SU-DHL-6 (cell line): ENCODE measurements at regions not wholly inside any gene's neighbourhood (a gene's known extent, or its start where the extent isn't known, plus 50 kb on each side); places are given as distances from the start of the nearest gene placed in this dataset.

ENCODE experiments used
- EZH2phosphoT487 ChIP-seq: fragments of 200-600 bp; sonication (generic), shearing (Covaris generic); conservative IDR thresholded peaks from 2 replicates; pipeline ENCODE4 v1.6.1; 2018; ENCODE audit warnings: mild to moderate bottlenecking, antibody characterized with exemption, low read length, moderate library complexity, mixed read lengths
- TF ChIP-seq, protein P1 (sequence below): fragments of 200-600 bp; sonication (generic); IDR thresholded peaks from one replicate; pipeline ENCODE4 v1.5.1; 2017; ENCODE audit warnings: antibody characterized with exemption, mild to moderate bottlenecking, low read length, moderate library complexity; ENCODE audit not compliant: insufficient read depth, poor library complexity, severe bottlenecking

DNA sequence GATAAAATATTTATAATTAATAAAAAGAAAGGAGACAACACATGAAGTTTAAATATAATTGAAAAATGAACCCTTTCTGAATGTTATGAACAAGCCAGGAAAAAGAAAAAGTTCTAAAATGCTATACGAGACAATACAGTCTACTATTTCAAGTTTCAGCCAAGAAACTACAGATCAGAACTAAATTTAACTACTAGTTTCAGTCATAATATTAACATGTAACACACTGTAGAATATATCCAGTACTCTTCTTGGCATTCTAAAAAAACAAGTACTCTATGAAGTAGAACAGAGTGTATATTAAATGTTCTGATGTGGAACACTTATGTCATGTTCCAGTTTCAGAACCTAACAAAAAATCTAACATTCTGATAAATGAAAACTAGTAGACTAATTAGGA is 679.7 kb downstream of the FAT4 start:
- TF ChIP-seq, protein P1, sequence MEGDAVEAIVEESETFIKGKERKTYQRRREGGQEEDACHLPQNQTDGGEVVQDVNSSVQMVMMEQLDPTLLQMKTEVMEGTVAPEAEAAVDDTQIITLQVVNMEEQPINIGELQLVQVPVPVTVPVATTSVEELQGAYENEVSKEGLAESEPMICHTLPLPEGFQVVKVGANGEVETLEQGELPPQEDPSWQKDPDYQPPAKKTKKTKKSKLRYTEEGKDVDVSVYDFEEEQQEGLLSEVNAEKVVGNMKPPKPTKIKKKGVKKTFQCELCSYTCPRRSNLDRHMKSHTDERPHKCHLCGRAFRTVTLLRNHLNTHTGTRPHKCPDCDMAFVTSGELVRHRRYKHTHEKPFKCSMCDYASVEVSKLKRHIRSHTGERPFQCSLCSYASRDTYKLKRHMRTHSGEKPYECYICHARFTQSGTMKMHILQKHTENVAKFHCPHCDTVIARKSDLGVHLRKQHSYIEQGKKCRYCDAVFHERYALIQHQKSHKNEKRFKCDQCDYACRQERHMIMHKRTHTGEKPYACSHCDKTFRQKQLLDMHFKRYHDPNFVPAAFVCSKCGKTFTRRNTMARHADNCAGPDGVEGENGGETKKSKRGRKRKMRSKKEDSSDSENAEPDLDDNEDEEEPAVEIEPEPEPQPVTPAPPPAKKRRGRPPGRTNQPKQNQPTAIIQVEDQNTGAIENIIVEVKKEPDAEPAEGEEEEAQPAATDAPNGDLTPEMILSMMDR = no peak
- no peak for TF ChIP-seq EZH2phosphoT487
